WTC11 (cell line): ENCODE measurements at regions not wholly inside any gene's neighbourhood (a gene's known extent, or its start where the extent isn't known, plus 50 kb on each side); places are given as distances from the start of the nearest gene placed in this dataset.

Experiments used
- ATAC-seq: fragments of 200-7000 bp; cut with Tn5 transposase; 2 replicates; pipeline ENCODE4 v1.10.0; 2021; ENCODE audit warnings: mild to moderate bottlenecking, moderate library complexity
- CTCF ChIA-PET: fragments of 300-600 bp; sonication (Branson Sonifier 250); formaldehyde crosslinking; loops from one replicate; lab custom pipeline; 2021; ENCODE audit warnings: antibody characterized with exemption; lab: Charles Lee
- POLR2A ChIA-PET: fragments of 350-600 bp; sonication (Branson Sonifier 250); formaldehyde crosslinking; loops from one replicate; lab custom pipeline; 2021; ENCODE audit warnings: antibody characterized with exemption; lab: Charles Lee
- DNase-seq: peaks from one replicate; pipeline ENCODE4 v3.0.0; 2021; ENCODE audit warnings: low spot score
- H3K27ac Mint-ChIP-seq: 2 replicates; pipeline ENCODE4 v1.8.0; 2021; ENCODE audit warnings: mixed read lengths
- H3K27me3 Mint-ChIP-seq: 2 replicates; pipeline ENCODE4 v1.8.0; 2021; ENCODE audit warnings: low read depth, mild to moderate bottlenecking, moderate library complexity, mixed read lengths
- H3K36me3 Mint-ChIP-seq: 2 replicates; pipeline ENCODE4 v1.8.0; 2021; ENCODE audit warnings: mixed read lengths
- H3K4me1 Mint-ChIP-seq: 2 replicates; pipeline ENCODE4 v1.8.0; 2022; ENCODE audit warnings: mixed read lengths
- H3K4me3 Mint-ChIP-seq: 2 replicates; pipeline ENCODE4 v1.8.0; 2021; ENCODE audit warnings: mild to moderate bottlenecking, moderate library complexity, mixed read lengths
- H3K9me3 Mint-ChIP-seq: 2 replicates; pipeline ENCODE4 v1.8.0; 2021; ENCODE audit warnings: mixed read lengths
- AFF4 ChIP-seq: sonication (generic); formaldehyde crosslinking; IDR thresholded peaks from 2 replicates; pipeline ENCODE4 v1.8.1; 2023; ENCODE audit warnings: mild to moderate bottlenecking, missing genetic modification reagents, borderline replicate concordance
- CDX4 ChIP-seq: fragments of 250-450 bp; sonication (Bioruptor Pico); IDR thresholded peaks from 2 replicates; pipeline ENCODE4 v1.9.0; 2021; ENCODE audit warnings: moderate library complexity, mild to moderate bottlenecking, inconsistent platforms, borderline replicate concordance
- CREB1 ChIP-seq: sonication (generic); formaldehyde crosslinking; IDR thresholded peaks from 2 replicates; pipeline ENCODE4 v1.8.0; 2023; ENCODE audit warnings: mild to moderate bottlenecking, missing genetic modification reagents
- CREM ChIP-seq: sonication (generic); formaldehyde crosslinking; IDR thresholded peaks from 2 replicates; pipeline ENCODE4 v1.8.1; 2022; ENCODE audit warnings: mild to moderate bottlenecking, missing genetic modification reagents, moderate library complexity
- ETV6 ChIP-seq: sonication (generic); formaldehyde crosslinking; IDR thresholded peaks from 2 replicates; pipeline ENCODE4 v1.8.1; 2022; ENCODE audit warnings: mild to moderate bottlenecking, missing genetic modification reagents
- IRF2 ChIP-seq: sonication (generic); formaldehyde crosslinking; IDR thresholded peaks from 2 replicates; pipeline ENCODE4 v1.8.0; 2022; ENCODE audit warnings: low read depth, missing genetic modification reagents, borderline replicate concordance
- NFATC4 ChIP-seq: fragments of 250-450 bp; sonication (Bioruptor Pico); IDR thresholded peaks from 2 replicates; pipeline ENCODE4 v1.9.0; 2021; ENCODE audit warnings: mild to moderate bottlenecking
- NR1H2 ChIP-seq: sonication (generic); formaldehyde crosslinking; IDR thresholded peaks from 2 replicates; pipeline ENCODE4 v1.9.0; 2021; ENCODE audit warnings: mild to moderate bottlenecking, moderate library complexity, missing genetic modification reagents
- RELA ChIP-seq: sonication (generic); formaldehyde crosslinking; IDR thresholded peaks from 2 replicates; pipeline ENCODE4 v1.8.1; 2022; ENCODE audit warnings: missing genetic modification reagents, mild to moderate bottlenecking, borderline replicate concordance
- SMAD4 ChIP-seq: sonication (generic); formaldehyde crosslinking; IDR thresholded peaks from 2 replicates; pipeline ENCODE4 v1.8.0; 2022; ENCODE audit warnings: mild to moderate bottlenecking, missing genetic modification reagents
- ZMAT4 ChIP-seq: fragments of 250-450 bp; sonication (Bioruptor Pico); IDR thresholded peaks from 2 replicates; pipeline ENCODE4 v1.9.0; 2021; ENCODE audit warnings: mild to moderate bottlenecking
- ZNF121 ChIP-seq: sonication (generic); formaldehyde crosslinking; IDR thresholded peaks from 2 replicates; pipeline ENCODE4 v1.8.0; 2023; ENCODE audit warnings: missing genetic modification reagents
- ZNF219 ChIP-seq: sonication (generic); formaldehyde crosslinking; IDR thresholded peaks from 2 replicates; pipeline ENCODE4 v1.8.0; 2023; ENCODE audit warnings: missing genetic modification reagents, mild to moderate bottlenecking, borderline replicate concordance
- ZNF317 ChIP-seq: sonication (generic); formaldehyde crosslinking; IDR thresholded peaks from 2 replicates; pipeline ENCODE4 v1.8.1; 2023; ENCODE audit warnings: low read depth, mild to moderate bottlenecking, moderate library complexity, missing genetic modification reagents, borderline replicate concordance
- ZNF425 ChIP-seq: fragments of 250-450 bp; sonication (Bioruptor Pico); conservative IDR thresholded peaks from 2 replicates; pipeline ENCODE4 v1.9.0; 2021; ENCODE audit warnings: mild to moderate bottlenecking
- ZNF532 ChIP-seq: fragments of 250-450 bp; sonication (Bioruptor Pico); IDR thresholded peaks from 2 replicates; pipeline ENCODE4 v1.9.0; 2021; ENCODE audit warnings: mild to moderate bottlenecking, borderline replicate concordance
- TF ChIP-seq, protein P1 (sequence below): sonication (generic); formaldehyde crosslinking; IDR thresholded peaks from 2 replicates; pipeline ENCODE4 v1.8.0; 2022; ENCODE audit warnings: mild to moderate bottlenecking, missing genetic modification reagents
- TF ChIP-seq, protein P2 (sequence below): sonication (generic); formaldehyde crosslinking; IDR thresholded peaks from 2 replicates; pipeline ENCODE4 v1.8.0; 2022; ENCODE audit warnings: mild to moderate bottlenecking, missing genetic modification reagents

- H3K4me3 Mint-ChIP-seq = no peak overlapping the region
- DNase-seq (no peak), ATAC-seq (no peak)
- ChIA-PET POLR2A (no interaction called here), CTCF (interaction anchor here (1.6 kb wide), 1 partner anchor 161 kb away, joined by 4 read pairs; no protein-coding TSS in a partner anchor)
- H3K4me1 Mint-ChIP-seq = no peaks in the 10 kb centered on the region
- H3K27me3 Mint-ChIP-seq = no peaks in the 10 kb centered on the region
- H3K9me3 Mint-ChIP-seq = peaks cover 8% of the 10 kb centered on the region
- TF ChIP-seq, protein P1, sequence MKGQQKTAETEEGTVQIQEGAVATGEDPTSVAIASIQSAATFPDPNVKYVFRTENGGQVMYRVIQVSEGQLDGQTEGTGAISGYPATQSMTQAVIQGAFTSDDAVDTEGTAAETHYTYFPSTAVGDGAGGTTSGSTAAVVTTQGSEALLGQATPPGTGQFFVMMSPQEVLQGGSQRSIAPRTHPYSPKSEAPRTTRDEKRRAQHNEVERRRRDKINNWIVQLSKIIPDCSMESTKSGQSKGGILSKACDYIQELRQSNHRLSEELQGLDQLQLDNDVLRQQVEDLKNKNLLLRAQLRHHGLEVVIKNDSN (CRISPR knock-in tag) = no peak
- TF ChIP-seq, protein P2, sequence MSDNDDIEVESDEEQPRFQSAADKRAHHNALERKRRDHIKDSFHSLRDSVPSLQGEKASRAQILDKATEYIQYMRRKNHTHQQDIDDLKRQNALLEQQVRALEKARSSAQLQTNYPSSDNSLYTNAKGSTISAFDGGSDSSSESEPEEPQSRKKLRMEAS = no peak
- TF ChIP-seq AFF4 (CRISPR knock-in tag) (no peak), SMAD4 (CRISPR knock-in tag) (no peak), CDX4 (CRISPR knock-in tag) (no peak), ZMAT4 (CRISPR knock-in tag) (no peak), ZNF219 (no peak)
- H3K36me3 Mint-ChIP-seq = peaks cover 10% of the 10 kb centered on the region; the same call in 1 of the 2 replicates
- H3K27ac Mint-ChIP-seq = no peak overlapping the region
These were observed 261.1 kb upstream of the RGS17 start for GRCh38 chr6:153392156-153392555.

- no peak for TF ChIP-seq NFATC4 (CRISPR knock-in tag)
- no peak for TF ChIP-seq ETV6 (CRISPR knock-in tag)
- ChIA-PET CTCF (no interaction called here), POLR2A (no interaction called here)
- Mint-ChIP-seq H3K4me1 (no peaks in the 10 kb centered on the region), H3K4me3 (no peak overlapping the region), H3K27me3 (no peaks in the 10 kb centered on the region), H3K36me3 (no peaks in the 10 kb centered on the region), H3K9me3 (no peaks in the 10 kb centered on the region), H3K27ac (0 out of 2 replicates have a peak overlapping the region, but pooled peaks have one; percentile 5)
- DNase-seq = no peak
- ATAC-seq = no peak
These were observed 242.8 kb upstream of the RGS17 start for GRCh38 chr6:153373869-153374268.

- DNase-seq = no peak
- H3K9me3 Mint-ChIP-seq = peaks cover 4% of the 10 kb centered on the region
- H3K4me3 Mint-ChIP-seq = no peak overlapping the region
- no peak overlapping the region for H3K27ac Mint-ChIP-seq
- no peak for ATAC-seq
- CTCF ChIA-PET = no interaction called here
- H3K36me3 Mint-ChIP-seq = peaks cover 1% of the 10 kb centered on the region; the same call in 1 of the 2 replicates
- H3K27me3 Mint-ChIP-seq = no peaks in the 10 kb centered on the region
- POLR2A ChIA-PET = no interaction called here
- H3K4me1 Mint-ChIP-seq = no peaks in the 10 kb centered on the region
- no peak for TF ChIP-seq RELA (CRISPR knock-in tag)
- TF ChIP-seq IRF2 = no peak
- no peak for TF ChIP-seq ZNF317 (CRISPR knock-in tag)
- no peak for TF ChIP-seq NR1H2 (CRISPR knock-in tag)
- no peak for TF ChIP-seq ZNF425 (CRISPR knock-in tag)
- no peak for TF ChIP-seq ZNF121 (CRISPR knock-in tag)
- no peak for TF ChIP-seq SMAD4 (CRISPR knock-in tag)
- TF ChIP-seq ZNF532 (CRISPR knock-in tag) = no peak
- TF ChIP-seq CREB1 = no peak
- TF ChIP-seq CREM (CRISPR knock-in tag) = no peak
These were observed 237.0 kb upstream of the RGS17 start for GRCh38 chr6:153368131-153368530.
